ENCODE measurements at regions not wholly inside any gene's neighbourhood (a gene's known extent, or its start where the extent isn't known, plus 50 kb on each side); places are given as distances from the start of the nearest gene placed in this dataset.
"Not testable (repeated sequence)": the region's sequence is repeated elsewhere in the genome, so short reads cannot be mapped to it uniquely, and the experiment has no call there.

DNA sequence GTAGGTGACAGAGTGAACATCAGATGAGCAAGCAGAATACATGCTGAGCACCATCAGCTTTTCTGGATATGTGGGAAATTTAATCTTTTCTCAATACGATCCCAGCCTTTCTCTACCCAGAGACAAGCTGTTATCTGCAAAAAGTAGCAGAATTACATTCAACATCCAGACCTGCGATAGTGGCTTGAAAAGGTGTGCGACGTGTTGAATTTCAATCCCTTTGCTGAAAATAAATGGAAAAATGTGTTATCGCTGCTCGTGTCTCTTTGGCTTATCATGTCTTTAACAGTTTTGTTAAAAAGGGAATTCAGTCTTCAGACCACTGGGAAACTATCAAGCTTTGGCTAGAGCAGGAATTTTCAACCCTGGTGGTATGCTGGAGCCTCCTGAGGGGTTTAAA lies 98.8 kb upstream of the FAM20A start:
- DNase-seq, result no peak

DNA sequence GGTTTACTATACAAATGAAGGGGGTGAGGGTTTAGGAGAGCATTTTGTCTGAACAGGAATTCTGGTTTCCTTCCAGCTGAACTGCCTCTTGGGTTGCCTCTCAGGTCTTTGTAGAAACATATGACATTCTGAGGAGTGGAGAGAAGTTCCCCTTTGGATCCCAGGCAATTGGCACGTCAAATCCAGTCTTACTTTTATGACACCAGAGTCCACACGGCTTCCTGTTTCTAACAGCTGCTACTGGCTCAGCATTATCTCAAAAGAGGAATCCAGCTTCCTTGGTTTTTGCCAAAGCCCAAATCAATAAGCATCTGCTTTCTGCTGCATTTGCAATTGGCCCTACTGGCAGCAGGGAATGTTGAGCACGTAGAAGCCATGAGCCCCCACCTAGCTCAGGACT lies 97.6 kb upstream of the FAM20A start:
- no peak for DNase-seq

DNA sequence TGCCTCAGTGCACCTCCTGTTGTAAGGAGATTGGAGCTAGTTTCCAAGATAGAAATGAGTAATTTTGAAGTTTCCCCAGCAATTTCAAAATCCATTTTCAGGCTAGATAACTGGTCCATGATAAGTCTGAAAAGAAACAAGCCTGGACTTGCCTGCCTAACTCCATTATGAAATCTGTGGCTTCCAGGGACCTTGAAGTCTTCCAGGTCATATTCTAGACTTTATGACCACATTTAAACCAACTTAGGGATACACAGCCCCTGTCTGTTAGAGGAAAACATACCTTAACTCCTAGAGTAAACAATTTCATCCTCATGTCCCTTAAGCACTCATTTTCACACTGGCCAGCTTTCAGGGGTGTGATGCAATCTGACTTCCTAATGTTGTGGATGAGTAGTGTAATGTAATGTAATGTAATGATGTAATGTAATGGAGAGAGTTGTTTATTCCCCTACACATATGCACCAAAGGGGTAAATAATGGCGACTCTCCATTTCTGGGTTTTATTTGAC lies 96.7 kb upstream of the FAM20A start:
- no peak for DNase-seq

DNA sequence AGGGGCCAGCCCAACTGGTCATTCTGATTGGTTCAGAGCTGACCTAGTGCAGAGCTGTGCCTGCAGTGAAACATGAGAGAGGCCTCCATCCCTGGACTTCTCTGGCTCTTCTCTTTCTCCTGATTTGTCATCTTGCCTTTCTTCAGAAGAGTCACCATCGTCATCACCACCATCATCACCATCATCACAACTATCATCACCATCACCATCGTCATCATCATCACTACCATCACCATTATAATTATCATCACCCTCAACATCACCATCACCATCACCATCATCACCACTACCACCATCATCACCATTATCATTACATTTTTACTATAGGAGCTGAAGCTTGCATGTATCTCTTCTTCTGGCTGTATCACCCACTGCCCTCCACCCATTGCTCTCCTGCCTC lies 94.5 kb upstream of the FAM20A start:
- DNase-seq, result no peak

- DNase-seq, result no peak
Measured at GRCh38 chr17:68694791-68695485, 93.8 kb upstream of the FAM20A start.

GRCh38 chr17:68693896-68694295 lies 92.7 kb upstream of the FAM20A start:
- DNase-seq, result no peak

DNA sequence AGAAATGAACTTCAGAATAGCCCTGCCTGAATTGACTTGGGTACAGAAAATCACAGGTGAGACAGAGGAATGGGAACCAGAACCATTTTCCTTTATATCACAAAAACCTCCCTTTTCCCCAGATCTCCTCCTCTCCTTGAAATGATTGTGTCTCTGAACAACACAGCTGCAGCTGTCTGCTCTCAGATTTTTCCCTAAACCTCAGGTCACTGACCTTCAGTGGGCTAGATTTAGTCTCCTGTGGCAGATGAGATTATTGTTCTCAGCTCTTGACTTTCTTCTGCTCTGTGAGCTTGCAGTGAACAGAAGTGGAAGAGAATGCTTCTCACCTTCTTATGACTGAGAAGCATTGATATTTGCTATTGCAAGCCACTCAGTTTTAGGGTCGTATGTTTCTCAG lies 92.3 kb upstream of the FAM20A start:
- no peak for DNase-seq

DNA sequence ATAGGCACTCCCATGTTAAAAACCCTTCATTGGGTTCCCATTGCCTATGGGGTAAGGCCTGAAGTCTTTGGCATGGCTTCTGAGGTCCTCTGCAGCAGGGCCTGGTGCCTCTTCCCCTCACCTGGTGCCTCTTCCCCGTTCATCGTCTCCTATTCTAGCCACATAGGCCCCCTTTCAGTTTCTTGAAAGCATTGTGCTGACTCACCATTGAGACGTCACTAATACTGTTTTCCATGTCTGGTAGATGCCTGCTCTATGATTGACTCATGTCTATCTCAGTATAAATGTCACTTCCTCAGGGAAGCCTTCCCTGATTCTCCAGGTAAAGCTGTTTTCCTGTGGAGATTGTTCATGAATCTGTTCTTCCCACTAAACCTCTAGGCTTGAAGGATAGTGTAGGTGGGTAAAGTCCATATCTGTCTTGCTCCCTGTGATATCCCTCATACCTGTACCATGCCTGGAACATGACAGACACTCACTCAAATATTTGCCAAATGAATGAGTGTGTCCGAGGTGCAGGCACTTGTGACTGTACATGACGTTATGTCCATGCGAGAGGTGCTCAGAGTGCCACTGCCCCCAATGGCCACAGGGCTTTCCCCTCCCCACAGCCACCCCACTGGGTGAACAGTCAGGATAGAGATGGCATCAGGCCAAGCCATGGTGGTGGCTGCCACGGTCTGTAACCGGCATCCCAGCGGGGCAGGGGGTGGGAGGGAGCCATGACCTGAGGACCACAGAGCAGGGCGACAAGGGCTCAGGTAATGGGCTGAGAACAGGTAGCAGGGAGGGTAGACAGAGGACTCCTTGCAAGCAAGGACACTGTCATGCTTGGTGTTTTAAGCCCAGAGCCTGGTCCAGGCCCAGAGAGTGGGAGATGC lies 85.2 kb upstream of the FAM20A start:
- DNase-seq, result no peak

DNA sequence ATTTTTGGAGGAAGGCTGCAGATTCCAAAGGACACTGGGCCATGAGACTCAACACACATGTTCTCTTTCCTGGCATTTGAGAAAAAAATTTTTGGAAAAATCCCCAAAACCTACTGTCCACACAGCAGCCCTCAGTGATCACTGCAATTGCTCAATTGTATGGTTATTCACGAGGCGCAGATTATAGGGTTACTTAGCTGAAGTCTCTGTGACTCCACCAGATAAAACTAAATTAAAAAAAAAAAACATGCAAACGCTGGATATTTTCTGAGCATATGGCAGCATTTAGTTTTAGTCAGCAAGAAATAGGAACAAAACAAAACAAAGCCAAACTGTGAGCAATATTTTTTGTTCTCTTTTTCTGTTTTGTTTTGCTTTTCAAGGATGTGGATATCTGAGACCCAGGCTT lies 83.8 kb upstream of the FAM20A start:
- DNase-seq, result no peak

DNA sequence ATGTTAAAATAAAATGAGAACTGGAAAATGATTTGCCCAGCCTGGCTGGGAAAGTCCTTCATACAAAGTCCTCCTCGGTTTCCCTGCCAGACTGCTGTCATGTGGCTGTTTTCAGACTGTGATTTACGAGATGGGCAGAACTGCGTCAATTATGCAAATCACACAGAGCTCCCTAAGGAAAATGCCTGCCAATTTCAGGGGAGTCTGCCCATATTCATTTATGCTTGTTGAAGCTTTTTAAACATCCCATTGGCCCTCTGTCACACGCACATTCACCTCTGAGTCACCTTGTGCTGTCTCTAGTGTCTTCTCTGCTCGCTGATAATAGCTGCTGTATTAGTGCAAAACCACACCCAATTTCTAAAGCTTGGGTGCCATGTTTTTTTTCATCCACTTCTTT lies 81.7 kb upstream of the FAM20A start:
- no peak for DNase-seq

- no peak for DNase-seq
Measured at GRCh38 chr17:68679882-68680281, 78.7 kb upstream of the FAM20A start.

GRCh38 chr17:68676856-68677255 lies 75.7 kb upstream of the FAM20A start:
- no peak for DNase-seq

GRCh38 chr17:68675723-68676122 lies 74.6 kb upstream of the FAM20A start:
- no peak for DNase-seq

DNA sequence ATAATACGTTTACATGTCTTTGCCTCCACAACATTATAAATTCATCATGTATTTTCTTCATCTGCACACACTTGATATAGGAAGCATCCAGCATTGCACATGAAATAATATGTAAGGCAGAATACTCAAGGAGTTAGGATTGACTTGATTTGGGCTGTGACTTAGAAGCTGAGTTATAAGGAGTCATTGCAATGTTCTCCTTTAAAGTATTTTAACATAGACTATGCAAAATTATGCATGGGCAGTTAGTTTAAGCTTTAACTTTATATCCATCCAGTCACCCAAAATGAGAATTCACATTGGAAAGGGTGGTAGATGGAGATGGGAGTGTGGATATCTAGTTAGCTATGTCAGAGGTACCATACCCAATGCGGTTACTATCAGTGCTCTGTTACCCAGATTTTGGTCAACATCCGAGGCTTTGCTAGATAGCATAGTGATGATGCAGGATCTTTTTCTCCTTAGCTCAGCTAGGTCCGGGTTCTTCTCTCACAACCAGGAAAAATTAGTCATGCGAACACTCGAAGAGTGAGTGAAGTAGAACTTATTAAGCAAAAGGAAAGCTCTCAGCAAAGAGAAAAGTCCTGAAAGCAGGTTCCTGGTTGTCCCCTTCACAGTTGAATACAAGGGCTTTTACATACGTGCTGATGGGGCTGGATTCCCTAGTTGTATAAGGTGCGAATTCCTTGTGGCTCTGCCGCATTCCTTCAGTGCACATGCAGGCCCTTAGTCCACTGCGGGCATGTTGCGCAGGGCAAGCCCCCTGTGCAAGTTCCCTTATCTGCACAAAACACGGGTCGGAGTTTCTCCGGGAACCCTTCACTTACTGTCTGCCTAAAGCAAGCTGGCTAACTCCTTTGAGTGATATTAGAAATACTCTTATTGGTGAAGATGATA lies 73.1 kb upstream of the FAM20A start:
- DNase-seq, result no peak

GRCh38 chr17:68670967-68671693 lies 70.0 kb upstream of the FAM20A start:
- DNase-seq, result no peak

- DNase-seq, result not testable (repeated sequence)
Measured at GRCh38 chr17:68666438-68666837, 65.3 kb upstream of the FAM20A start.

DNA sequence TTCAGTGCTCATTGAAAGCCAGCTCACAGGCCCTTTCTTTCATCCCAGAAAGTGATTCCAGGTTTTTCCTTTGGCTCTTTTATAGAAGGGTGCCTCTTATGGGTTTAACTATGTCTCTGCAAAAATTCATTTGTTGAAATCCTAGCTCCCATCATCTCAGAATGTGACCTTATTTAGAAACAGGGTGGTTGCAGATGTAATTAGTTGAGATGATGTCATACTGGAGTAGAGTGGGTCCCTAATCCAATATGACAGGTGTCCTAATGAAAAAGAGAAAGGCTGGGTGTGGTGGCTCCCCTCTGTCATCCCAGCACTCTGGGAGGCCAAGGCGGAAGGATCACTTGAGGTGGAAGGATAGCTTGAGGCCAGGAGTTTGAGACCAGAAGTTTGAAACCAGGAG lies 64.2 kb upstream of the FAM20A start:
- no peak for DNase-seq

DNA sequence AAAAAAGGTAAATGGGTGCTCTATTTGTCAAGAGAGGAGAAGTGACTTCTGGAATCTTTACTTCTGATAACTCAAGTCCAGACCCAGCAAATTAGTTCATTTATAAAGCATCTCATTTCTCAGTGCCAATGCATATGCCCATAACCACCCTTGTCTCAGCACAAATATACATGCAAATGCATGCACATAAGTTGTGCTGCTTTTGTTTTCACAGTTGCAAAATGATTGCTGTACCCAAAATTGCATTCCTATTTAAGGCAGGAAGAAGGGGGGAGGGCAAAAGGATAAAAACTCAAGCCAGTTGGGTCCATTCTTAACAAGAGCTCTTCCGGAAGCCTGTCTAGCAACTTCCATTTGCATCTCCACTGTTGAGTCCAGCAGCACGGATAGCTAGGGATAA lies 61.3 kb upstream of the FAM20A start:
- no peak for DNase-seq

DNA sequence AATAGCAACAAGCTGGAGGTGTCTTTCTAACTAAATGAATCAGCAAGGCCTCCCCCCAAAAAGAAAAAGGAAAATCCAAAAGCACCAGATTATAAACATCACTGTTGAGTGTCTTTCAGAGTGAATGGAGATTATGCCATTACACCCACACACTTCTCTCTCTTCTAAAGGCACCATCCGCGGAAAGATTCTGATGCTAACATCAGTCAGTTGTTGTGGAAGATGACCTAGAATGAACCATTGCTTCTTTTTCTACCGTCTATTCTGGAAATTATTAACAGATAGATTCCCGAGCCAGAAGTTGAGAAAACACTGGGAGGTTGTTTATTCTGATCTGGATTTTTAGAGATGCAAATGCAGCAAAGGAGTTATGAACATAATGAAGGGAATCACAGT lies 60.9 kb upstream of the FAM20A start:
- DNase-seq, result no peak

DNA sequence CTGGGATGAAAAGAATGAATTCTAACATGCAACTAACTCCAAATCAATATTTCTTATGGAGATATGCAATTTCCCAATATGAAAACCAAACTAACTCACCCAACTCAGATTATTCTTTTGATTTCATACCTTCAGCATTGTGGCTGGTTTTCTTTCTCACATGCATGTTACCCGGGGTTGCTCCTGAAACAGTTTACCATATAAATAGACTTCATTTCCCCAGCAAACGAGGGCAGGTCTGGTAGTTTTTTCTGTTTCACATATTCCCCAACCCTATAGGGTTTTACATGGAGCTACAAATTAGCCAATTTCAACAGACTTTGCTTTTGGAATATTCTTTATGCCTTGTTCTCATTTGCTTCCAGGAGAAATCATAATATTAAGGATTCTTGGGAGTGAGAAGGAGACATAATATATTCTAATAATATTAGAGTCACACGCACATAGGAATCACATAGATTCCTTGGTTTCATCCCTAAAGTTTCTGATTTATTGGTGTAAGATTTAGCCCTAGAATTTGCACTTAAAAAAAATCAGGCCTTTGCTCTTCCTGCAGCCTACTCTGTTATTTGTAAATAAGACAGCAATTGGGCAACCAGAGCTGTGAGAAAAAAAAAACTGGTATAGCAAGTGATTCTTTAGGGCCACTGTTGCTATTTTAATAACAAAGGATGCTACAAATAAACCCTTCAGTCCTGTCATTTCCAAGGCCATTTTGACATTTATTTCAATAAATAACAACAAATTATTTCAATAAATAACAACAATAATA lies 60.3 kb upstream of the FAM20A start:
- DNase-seq, result no peak

DNA sequence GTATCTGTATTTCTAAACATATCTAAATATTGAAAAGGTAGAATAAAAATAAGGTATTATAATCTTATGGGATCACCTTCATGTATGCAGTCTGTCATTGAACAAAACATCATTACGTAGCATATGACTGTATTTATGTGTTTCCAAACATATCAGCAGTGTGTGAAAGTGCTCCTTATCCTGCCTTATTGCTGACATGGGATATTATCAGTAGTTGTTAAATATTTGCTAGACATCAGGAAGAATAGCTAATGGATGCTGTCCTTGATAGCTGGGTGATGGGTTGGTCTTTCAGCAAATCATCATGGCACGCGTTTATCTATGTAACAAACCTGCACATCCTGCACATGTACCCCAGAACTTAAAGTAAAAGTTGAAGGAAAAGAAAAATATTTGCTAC lies 59.1 kb upstream of the FAM20A start:
- no peak for DNase-seq
